WI38 (cell line): ENCODE measurements at regions not wholly inside any gene's neighbourhood (a gene's known extent, or its start where the extent isn't known, plus 50 kb on each side); places are given as distances from the start of the nearest gene placed in this dataset.

Experiments
- H3K4me3 ChIP-seq: 2 replicates; pipeline ENCODE4 v1.5.1; 2011; ENCODE audit warnings: low read depth, mild to moderate bottlenecking, control low read depth, low read length
- TF ChIP-seq, protein P1 (sequence below): IDR thresholded peaks from 2 replicates; pipeline ENCODE4 v1.5.1; 2012; ENCODE audit warnings: low read depth, mild to moderate bottlenecking, control low read depth, low read length

GRCh38 chr9:4353236-4353635 lies 53.4 kb upstream of the GLIS3 start:
- H3K4me3 ChIP-seq = no peak overlapping the region
- TF ChIP-seq, protein P1, sequence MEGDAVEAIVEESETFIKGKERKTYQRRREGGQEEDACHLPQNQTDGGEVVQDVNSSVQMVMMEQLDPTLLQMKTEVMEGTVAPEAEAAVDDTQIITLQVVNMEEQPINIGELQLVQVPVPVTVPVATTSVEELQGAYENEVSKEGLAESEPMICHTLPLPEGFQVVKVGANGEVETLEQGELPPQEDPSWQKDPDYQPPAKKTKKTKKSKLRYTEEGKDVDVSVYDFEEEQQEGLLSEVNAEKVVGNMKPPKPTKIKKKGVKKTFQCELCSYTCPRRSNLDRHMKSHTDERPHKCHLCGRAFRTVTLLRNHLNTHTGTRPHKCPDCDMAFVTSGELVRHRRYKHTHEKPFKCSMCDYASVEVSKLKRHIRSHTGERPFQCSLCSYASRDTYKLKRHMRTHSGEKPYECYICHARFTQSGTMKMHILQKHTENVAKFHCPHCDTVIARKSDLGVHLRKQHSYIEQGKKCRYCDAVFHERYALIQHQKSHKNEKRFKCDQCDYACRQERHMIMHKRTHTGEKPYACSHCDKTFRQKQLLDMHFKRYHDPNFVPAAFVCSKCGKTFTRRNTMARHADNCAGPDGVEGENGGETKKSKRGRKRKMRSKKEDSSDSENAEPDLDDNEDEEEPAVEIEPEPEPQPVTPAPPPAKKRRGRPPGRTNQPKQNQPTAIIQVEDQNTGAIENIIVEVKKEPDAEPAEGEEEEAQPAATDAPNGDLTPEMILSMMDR = no peak

- TF ChIP-seq, protein P1 = no peak
- H3K4me3 ChIP-seq = no peak overlapping the region
Measured at GRCh38 chr9:4349816-4350418, 50.0 kb upstream of the GLIS3 start.
